ENCODE measurements at regions not wholly inside any gene's neighbourhood (a gene's known extent, or its start where the extent isn't known, plus 50 kb on each side); places are given as distances from the start of the nearest gene placed in this dataset.

- TF ChIP-seq CTCF (IDR thresholded peaks at IDR 0.05) (no peak), POLR2AphosphoS5 (IDR thresholded peaks at IDR 0.05) (no peak), EP300 (IDR thresholded peaks at IDR 0.05) (no peak)
Measured at GRCh38 chr20:22063753-22064152, 358.3 kb downstream of the PAX1 start.
